WTC11 (cell line): ENCODE measurements at regions not wholly inside any gene's neighbourhood (a gene's known extent, or its start where the extent isn't known, plus 50 kb on each side); places are given as distances from the start of the nearest gene placed in this dataset.

Experiments used
- ESRRA ChIP-seq: sonication (generic); formaldehyde crosslinking; IDR thresholded peaks from 2 replicates; pipeline ENCODE4 v1.8.1; 2022; ENCODE audit warnings: mild to moderate bottlenecking, missing genetic modification reagents, borderline replicate concordance
- ETV6 ChIP-seq: sonication (generic); formaldehyde crosslinking; IDR thresholded peaks from 2 replicates; pipeline ENCODE4 v1.8.1; 2022; ENCODE audit warnings: mild to moderate bottlenecking, missing genetic modification reagents
- FOXK1 ChIP-seq: sonication (generic); formaldehyde crosslinking; IDR thresholded peaks from 2 replicates; pipeline ENCODE4 v1.8.0; 2022; ENCODE audit warnings: mild to moderate bottlenecking, moderate library complexity, missing genetic modification reagents
- RORB ChIP-seq: fragments of 250-450 bp; sonication (Bioruptor Pico); IDR thresholded peaks from 2 replicates; pipeline ENCODE4 v1.9.0; 2021; ENCODE audit warnings: mild to moderate bottlenecking
- SP1 ChIP-seq: sonication (generic); formaldehyde crosslinking; conservative IDR thresholded peaks from 2 replicates; pipeline ENCODE4 v1.8.1; 2022; ENCODE audit warnings: missing genetic modification reagents
- ZNF263 ChIP-seq: sonication (generic); formaldehyde crosslinking; IDR thresholded peaks from 2 replicates; pipeline ENCODE4 v1.8.1; 2022; ENCODE audit warnings: low read depth, mild to moderate bottlenecking, moderate library complexity, missing genetic modification reagents
- TF ChIP-seq, protein P1 (sequence below): fragments of 200-600 bp; IDR thresholded peaks from 2 replicates; pipeline ENCODE4 v1.8.0; 2022; ENCODE audit warnings: antibody characterized with exemption

DNA sequence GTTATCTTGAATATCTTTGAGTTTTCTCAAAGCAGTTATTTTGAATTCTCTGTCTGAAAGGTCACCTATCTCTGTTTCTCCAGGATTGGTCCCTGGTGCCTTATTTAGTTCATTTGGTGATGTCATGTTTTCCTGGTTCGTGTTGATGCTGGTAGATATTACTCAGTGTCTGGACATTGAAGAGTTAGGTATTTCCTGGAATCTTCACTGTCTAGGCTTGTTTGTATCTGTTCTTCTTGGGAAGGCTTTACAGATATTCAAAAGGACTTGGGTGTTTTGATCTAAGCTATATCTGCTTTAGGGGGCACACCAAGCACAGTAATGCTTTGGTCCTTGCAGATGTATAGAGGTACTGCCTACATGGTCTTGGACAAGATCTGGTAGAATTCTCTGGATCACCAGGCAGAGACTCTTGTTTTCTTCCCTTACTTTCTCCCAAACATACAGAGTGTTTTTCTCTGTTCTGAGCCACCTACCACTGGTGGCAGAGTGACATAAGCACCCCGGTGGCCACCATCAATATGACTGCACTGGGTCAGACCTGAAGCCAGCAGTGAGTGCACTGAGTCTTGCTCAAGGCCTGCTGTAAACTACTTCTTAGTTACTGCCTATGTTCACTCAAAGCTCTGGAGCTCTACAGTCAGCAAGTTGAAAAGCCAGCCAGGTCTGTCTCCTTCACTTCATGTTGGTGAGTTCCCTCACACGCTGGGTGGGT lies 193.5 kb upstream of the AMOT start:
- TF ChIP-seq ZNF263 (CRISPR knock-in tag) = no peak
- TF ChIP-seq, protein P1, sequence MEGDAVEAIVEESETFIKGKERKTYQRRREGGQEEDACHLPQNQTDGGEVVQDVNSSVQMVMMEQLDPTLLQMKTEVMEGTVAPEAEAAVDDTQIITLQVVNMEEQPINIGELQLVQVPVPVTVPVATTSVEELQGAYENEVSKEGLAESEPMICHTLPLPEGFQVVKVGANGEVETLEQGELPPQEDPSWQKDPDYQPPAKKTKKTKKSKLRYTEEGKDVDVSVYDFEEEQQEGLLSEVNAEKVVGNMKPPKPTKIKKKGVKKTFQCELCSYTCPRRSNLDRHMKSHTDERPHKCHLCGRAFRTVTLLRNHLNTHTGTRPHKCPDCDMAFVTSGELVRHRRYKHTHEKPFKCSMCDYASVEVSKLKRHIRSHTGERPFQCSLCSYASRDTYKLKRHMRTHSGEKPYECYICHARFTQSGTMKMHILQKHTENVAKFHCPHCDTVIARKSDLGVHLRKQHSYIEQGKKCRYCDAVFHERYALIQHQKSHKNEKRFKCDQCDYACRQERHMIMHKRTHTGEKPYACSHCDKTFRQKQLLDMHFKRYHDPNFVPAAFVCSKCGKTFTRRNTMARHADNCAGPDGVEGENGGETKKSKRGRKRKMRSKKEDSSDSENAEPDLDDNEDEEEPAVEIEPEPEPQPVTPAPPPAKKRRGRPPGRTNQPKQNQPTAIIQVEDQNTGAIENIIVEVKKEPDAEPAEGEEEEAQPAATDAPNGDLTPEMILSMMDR = no peak
- no peak for TF ChIP-seq RORB (CRISPR knock-in tag)
- TF ChIP-seq SP1 (CRISPR knock-in tag) = no peak
- TF ChIP-seq ETV6 (CRISPR knock-in tag) = no peak
- TF ChIP-seq FOXK1 (CRISPR knock-in tag) = no peak
- TF ChIP-seq ESRRA (CRISPR knock-in tag) = no peak
